ENCODE measurements at regions not wholly inside any gene's neighbourhood (a gene's known extent, or its start where the extent isn't known, plus 50 kb on each side); places are given as distances from the start of the nearest gene placed in this dataset.
A peak's percentile ranks its signal among the peaks of the same experiment; 100 is the strongest.
"Not testable (repeated sequence)": the region's sequence is repeated elsewhere in the genome, so short reads cannot be mapped to it uniquely, and the experiment has no call there.

DNA sequence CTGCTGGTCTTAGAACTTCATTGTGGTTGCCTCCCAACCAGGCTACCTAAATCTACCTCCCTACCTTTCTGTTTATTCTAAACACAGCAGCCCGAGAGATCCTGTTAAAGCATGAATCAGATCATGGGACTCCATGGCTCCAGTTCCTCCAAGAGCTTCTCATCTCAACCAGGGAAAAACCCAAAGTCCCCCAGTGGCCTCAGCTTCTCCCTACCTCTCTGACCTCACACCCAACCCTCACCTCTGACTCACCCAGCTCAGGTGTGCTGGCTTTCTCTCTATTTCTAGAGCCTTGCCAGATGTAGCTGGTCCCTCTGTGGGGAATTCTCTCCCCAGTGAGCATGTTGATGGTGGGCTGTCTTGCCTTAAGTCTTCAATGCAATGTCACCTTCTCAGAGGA lies 93.8 kb upstream of the COPS8 start:
- DNase-seq (ENCODE audit: low read depth) = no peak
- no peak for TF ChIP-seq CTCF (IDR thresholded peaks at IDR 0.05; ENCODE audit: low read length, missing control alignments)
- H3K4me3 ChIP-seq (replicated peaks; ENCODE audit: low read depth, low read length) = no peak overlapping the region

DNA sequence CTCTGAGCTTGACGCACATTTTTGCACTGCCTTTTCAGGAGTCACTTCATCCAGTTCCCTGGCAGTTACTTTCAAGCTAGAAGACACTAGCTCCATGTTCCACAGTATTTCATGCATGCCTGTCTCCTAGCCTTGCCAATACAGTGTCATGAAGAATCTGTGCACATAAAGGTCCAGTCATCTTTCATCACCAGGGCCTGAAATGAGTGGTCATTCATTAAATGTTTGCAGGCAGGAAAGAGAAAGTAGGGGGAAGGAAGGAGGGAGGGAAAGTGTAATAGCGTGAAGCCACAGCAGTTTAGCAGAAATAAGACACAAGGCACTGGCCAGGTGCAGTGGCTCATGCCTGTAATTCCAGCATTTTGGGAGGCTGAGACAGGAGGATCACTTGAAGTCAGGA lies 92.4 kb upstream of the COPS8 start:
- no peak for DNase-seq (ENCODE audit: low read depth)
- H3K4me3 ChIP-seq (replicated peaks; ENCODE audit: low read depth, low read length) = no peak overlapping the region
- no peak for TF ChIP-seq CTCF (IDR thresholded peaks at IDR 0.05; ENCODE audit: low read length, missing control alignments)

DNA sequence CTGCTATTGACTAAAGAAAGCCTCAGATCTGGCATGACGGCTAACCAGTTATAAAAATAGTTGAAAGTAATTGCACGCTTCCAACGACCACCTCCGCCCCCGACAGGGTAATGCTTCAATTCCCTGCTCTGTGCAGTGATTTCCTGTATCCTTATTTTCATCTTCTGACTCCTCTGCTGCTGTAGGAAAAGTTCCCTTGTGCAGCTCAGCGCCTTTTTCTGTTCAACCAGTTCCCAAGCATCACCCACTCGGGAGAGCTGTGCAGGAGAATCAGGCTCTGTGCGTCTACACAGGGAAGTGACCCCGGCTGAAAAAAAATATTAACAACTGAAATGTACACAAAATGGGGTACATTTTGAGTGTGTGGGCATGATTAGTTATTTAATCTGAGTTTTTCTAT lies 91.3 kb upstream of the COPS8 start:
- H3K4me3 ChIP-seq (replicated peaks; ENCODE audit: low read depth, low read length) = no peak overlapping the region
- no peak for TF ChIP-seq CTCF (IDR thresholded peaks at IDR 0.05; ENCODE audit: low read length, missing control alignments)
- no peak for DNase-seq (ENCODE audit: low read depth)

DNA sequence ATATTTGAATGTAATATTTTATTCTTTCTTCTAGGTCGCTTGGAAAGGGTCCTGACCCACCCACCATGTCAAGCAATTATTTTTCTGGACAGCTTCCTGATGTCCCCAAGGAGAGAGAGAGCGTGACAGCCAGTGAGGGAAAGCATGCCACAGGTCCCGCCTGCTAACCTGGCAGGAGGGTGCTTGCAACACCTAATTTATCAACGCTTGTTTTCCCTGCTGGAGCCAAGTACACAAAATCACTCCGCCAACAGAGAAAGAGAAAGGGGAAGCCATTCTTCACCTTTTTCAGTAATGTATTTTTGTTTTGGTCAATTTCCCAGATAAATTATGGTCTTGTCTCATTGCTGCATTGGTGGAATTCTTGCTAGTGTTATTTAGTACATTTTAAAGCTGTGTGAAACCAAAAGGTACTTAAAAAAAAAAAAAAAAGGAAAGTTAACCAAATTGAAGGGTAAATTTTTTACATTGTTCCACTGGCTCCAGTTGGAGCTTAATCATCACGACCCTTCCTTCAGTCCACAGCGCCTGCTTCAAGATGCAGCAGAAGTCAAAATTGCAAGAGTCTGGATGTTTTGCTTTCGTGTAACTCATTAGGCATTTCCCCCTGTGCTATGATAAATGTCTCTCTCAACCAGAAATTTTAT lies 88.5 kb upstream of the COPS8 start:
- H3K4me3 ChIP-seq (replicated peaks; ENCODE audit: low read depth, low read length) = no peak overlapping the region
- DNase-seq (ENCODE audit: low read depth) = no peak
- no peak for TF ChIP-seq CTCF (IDR thresholded peaks at IDR 0.05; ENCODE audit: low read length, missing control alignments)

GRCh38 chr2:236998236-236998635 lies 87.5 kb upstream of the COPS8 start:
- no peak for TF ChIP-seq CTCF (IDR thresholded peaks at IDR 0.05; ENCODE audit: low read length, missing control alignments)
- DNase-seq (ENCODE audit: low read depth) = peak; percentile 38
- no peak overlapping the region for H3K4me3 ChIP-seq (replicated peaks; ENCODE audit: low read depth, low read length)

GRCh38 chr2:236998758-236999157 lies 86.9 kb upstream of the COPS8 start:
- DNase-seq (ENCODE audit: low read depth) = no peak
- TF ChIP-seq CTCF (IDR thresholded peaks at IDR 0.05; ENCODE audit: low read length, missing control alignments) = no peak
- H3K4me3 ChIP-seq (replicated peaks; ENCODE audit: low read depth, low read length) = no peak overlapping the region

DNA sequence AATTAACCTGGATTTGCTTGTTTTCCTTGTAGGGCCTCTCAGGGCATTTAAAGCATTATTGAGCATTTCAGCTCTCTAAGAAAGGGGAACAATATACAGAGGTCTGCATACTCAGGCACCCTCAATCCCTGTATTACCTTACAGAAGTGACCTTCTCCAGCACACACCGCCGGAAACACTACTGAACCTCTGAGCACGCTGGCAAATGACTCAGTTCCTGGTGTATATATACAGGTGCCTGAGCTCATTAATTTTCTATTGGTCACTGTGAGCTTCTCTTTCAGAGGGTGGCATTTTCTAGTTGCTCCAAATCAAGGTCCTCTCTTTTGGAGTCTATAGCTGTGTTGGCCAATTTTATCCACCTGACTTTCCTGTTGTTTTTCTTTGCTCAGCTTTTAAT lies 85.2 kb upstream of the COPS8 start:
- TF ChIP-seq CTCF (IDR thresholded peaks at IDR 0.05; ENCODE audit: low read length, missing control alignments) = no peak
- H3K4me3 ChIP-seq (replicated peaks; ENCODE audit: low read depth, low read length) = no peak overlapping the region
- no peak for DNase-seq (ENCODE audit: low read depth)

- DNase-seq (ENCODE audit: low read depth); H3K4me3 ChIP-seq (replicated peaks; ENCODE audit: low read depth, low read length): not testable (repeated sequence)
Observed at GRCh38 chr2:237005341-237005740, 80.3 kb upstream of the COPS8 start.

All from fibroblast of pulmonary artery (primary cell).